ENCODE measurements at regions not wholly inside any gene's neighbourhood (a gene's known extent, or its start where the extent isn't known, plus 50 kb on each side); places are given as distances from the start of the nearest gene placed in this dataset.

DNA sequence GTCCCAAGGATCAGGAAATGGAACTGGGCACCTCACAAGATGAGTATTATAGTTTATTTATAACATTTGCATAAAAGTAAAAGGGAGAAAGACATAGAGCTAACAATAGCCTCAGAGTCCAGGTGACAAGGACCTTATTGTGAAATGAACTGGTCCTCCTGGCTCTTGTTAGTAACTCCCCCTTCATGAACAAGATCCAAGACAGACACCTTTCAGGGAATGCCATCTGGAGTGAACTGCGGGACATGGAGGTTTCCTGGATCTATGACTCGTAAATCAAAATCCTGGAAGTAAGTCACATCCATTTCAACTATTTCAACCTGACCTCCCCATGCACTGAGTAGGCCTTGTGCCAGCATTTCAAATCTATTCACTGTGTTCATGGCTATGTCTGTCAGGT lies 129.5 kb upstream of the GAS1 start:
- TF ChIP-seq, protein P1, sequence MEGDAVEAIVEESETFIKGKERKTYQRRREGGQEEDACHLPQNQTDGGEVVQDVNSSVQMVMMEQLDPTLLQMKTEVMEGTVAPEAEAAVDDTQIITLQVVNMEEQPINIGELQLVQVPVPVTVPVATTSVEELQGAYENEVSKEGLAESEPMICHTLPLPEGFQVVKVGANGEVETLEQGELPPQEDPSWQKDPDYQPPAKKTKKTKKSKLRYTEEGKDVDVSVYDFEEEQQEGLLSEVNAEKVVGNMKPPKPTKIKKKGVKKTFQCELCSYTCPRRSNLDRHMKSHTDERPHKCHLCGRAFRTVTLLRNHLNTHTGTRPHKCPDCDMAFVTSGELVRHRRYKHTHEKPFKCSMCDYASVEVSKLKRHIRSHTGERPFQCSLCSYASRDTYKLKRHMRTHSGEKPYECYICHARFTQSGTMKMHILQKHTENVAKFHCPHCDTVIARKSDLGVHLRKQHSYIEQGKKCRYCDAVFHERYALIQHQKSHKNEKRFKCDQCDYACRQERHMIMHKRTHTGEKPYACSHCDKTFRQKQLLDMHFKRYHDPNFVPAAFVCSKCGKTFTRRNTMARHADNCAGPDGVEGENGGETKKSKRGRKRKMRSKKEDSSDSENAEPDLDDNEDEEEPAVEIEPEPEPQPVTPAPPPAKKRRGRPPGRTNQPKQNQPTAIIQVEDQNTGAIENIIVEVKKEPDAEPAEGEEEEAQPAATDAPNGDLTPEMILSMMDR (IDR thresholded peaks at IDR 0.05; ENCODE audit: insufficient read depth, low read length), result no peak
- TF ChIP-seq REST (IDR thresholded peaks at IDR 0.05; ENCODE audit: insufficient replicate concordance, low read depth) (no peak), GABPA (IDR thresholded peaks at IDR 0.05; ENCODE audit: low read depth) (no peak), POLR2AphosphoS5 (IDR thresholded peaks at IDR 0.05; ENCODE audit: low read depth) (no peak), SPI1 (IDR thresholded peaks at IDR 0.05; ENCODE audit: borderline replicate concordance, low read depth) (no peak)
- DNase-seq (ENCODE audit: low read depth in 1 of 2, low spot score in 1 of 2), result no peak
- Histone ChIP-seq H3K27ac (replicated peaks) (no peak overlapping the region), H3K4me3 (replicated peaks; ENCODE audit: insufficient read depth, low read length) (no peak overlapping the region), H3K27me3 (ENCODE audit: insufficient read depth, poor library complexity, severe bottlenecking) (no peaks in the 10 kb centered on the region)

GRCh38 chr9:87077986-87078385 lies 130.7 kb upstream of the GAS1 start:
- TF ChIP-seq GABPA (IDR thresholded peaks at IDR 0.05; ENCODE audit: low read depth) (no peak), REST (IDR thresholded peaks at IDR 0.05; ENCODE audit: insufficient replicate concordance, low read depth) (no peak), POLR2AphosphoS5 (IDR thresholded peaks at IDR 0.05; ENCODE audit: low read depth) (no peak), SPI1 (IDR thresholded peaks at IDR 0.05; ENCODE audit: borderline replicate concordance, low read depth) (no peak)
- TF ChIP-seq, protein P1 (IDR thresholded peaks at IDR 0.05; ENCODE audit: insufficient read depth, low read length), result no peak
- Histone ChIP-seq H3K4me3 (replicated peaks; ENCODE audit: insufficient read depth, low read length) (no peak overlapping the region), H3K27ac (replicated peaks) (no peak overlapping the region), H3K27me3 (ENCODE audit: insufficient read depth, poor library complexity, severe bottlenecking) (no peaks in the 10 kb centered on the region)
- DNase-seq (ENCODE audit: low read depth in 1 of 2, low spot score in 1 of 2), result no peak

DNA sequence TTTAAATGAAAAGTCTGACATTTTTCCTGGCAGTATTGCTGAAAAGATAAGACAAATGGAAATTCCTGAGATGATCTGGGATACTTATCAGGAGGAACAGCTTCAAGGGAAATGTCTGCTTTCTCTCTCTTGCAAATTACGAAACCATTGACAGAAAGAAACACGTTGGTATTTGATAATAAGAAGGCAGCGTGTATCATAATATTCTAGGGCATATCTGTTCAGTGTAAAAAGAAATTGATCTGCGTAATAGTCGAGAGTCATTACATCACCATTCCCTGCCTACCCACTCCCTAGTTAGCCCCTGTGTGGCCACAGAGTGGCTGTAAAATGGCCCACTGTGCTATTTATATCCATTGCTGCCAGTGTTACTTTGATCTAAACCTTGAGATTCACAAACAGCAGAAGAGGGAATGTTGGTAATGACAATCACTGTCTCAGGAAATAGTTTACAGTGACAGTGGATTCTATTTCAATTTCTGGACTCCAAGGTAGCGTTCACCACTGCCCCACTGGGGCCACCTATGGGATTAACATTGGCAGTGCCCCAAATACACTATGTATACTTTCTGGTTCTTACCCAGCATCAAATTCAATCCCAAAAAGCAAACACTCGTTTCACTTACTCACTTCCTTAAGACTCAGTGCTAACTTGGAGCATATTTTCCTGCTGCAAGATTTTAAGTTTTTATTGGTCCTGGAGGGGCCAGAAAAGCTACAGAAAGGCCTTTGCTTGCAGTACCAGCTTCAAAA lies 133.4 kb upstream of the GAS1 start:
- Histone ChIP-seq H3K27me3 (ENCODE audit: insufficient read depth, poor library complexity, severe bottlenecking) (no peaks in the 10 kb centered on the region), H3K27ac (replicated peaks) (no peak overlapping the region), H3K4me3 (replicated peaks; ENCODE audit: insufficient read depth, low read length) (no peak overlapping the region)
- no peak for TF ChIP-seq GABPA (IDR thresholded peaks at IDR 0.05; ENCODE audit: low read depth)
- no peak for TF ChIP-seq REST (IDR thresholded peaks at IDR 0.05; ENCODE audit: insufficient replicate concordance, low read depth)
- TF ChIP-seq SPI1 (IDR thresholded peaks at IDR 0.05; ENCODE audit: borderline replicate concordance, low read depth), result no peak
- TF ChIP-seq, protein P1 (IDR thresholded peaks at IDR 0.05; ENCODE audit: insufficient read depth, low read length), result no peak
- no peak for TF ChIP-seq POLR2AphosphoS5 (IDR thresholded peaks at IDR 0.05; ENCODE audit: low read depth)
- no peak for DNase-seq (ENCODE audit: low read depth in 1 of 2, low spot score in 1 of 2)
